KBM-7 (cell line): ENCODE measurements at regions not wholly inside any gene's neighbourhood (a gene's known extent, or its start where the extent isn't known, plus 50 kb on each side); places are given as distances from the start of the nearest gene placed in this dataset.

Source experiments
- DNase-seq: peaks from one replicate; pipeline ENCODE4 v3.0.0-alpha.2; 2015
- in situ Hi-C: fragments of 300-500 bp; cut with MboI; formaldehyde crosslinking; loops from 2 replicates; pipeline ENCODE4 v1.14.3; 2020; ENCODE audit warnings: low sequenced_read_pairs, low pct_unique_long_range_greater_than_20kb, mixed read lengths

DNA sequence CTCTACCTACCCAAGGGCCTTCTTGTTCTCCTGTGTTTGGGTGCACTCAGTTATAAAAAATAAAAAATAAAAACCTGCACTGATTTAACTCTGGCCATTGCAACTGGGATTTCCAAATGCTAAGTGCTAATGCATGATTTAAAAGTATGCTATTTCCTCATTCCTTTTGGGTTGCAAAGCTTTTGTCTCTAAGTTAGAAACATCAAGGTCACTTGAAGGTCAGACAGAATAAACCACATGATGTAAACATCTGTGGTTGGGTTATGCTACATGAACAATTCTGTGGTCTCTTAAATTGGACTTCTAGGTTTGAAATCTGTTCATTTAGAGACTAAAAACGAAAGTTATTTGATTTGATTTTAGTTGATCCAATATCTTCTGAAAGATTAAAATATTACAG is 1547.4 kb upstream of the TENM3 start:
- in situ Hi-C loops = no loop called here
- no peak for DNase-seq

DNA sequence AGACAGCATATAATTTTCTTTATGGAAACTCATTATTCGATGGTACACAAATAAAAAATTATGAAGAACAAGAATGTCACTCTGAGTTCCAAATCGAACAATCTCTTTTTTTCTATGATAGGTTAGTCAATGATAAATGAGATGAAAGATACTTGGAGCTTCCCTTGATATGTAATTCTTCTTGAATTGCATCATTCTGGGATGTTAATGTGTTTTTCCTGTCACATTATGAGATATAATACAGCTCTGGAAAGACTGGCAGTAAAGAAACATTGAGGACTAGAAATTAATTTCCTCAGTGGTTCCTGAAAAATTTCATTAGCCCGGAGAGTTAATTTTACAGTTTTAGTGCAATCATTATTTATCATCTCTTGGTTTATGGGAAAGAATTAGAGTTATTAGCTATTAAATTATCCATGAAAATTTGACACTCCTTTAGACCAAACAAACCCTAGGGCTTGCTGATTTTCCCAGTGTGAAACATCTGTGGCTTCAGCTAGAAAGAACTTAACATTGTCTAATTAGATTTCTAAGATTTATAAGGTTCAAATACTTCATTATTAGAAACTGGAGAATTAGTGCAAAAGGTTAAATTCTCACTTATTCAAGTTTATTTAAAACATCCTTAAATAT is 1546.6 kb upstream of the TENM3 start:
- in situ Hi-C loops = no loop called here
- DNase-seq = no peak

DNA sequence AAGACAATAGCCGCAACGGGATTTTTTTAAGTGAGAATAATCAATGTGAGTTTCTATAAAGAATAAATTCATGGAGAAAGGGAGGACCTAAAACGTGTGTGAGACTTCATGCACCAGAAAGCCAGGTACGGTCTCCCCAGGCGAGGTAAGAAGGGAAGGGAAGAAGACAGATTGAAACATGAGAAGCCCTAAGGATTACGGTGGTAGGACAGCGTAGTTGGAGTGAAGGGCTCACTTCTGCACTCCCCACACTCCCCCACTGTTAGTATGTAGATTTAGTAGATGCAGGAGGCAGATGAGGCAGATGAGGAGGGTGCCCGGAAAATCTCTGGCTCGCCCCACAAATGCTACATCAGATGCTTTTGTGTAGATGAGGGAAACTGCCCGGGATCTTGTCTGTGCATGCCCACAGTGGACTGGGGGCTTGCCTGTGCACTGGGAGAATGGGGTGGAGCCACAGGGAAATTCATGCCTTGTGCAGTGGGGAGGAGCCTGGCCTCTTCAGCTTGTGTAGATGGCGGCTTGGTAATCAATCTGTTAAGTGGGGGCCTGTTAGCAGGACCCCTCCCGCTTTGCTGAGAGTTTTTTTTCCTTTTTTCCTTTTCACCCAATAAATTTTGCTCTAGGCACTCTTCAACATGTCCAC is 1544.5 kb upstream of the TENM3 start:
- DNase-seq = no peak
- in situ Hi-C loops = no loop called here

DNA sequence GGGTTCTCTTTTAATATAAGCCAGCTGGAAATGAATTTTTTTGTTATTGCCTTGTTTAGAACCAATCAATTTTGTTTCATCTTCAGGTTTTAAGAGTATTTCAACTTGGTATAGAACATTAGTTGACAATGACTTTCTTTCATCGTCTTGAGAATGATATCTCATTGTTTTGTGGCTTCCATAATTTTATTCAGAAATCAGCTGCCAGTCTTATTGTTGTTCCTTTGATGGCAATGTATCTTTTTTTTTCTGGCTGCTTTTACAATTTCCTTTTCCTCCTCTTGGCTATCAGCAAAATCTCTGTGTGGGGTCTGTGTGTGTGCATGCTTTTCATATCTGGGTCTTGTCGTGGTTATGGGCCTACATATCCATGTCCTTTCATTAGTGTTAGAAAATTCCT is 1536.4 kb upstream of the TENM3 start:
- no peak for DNase-seq

DNA sequence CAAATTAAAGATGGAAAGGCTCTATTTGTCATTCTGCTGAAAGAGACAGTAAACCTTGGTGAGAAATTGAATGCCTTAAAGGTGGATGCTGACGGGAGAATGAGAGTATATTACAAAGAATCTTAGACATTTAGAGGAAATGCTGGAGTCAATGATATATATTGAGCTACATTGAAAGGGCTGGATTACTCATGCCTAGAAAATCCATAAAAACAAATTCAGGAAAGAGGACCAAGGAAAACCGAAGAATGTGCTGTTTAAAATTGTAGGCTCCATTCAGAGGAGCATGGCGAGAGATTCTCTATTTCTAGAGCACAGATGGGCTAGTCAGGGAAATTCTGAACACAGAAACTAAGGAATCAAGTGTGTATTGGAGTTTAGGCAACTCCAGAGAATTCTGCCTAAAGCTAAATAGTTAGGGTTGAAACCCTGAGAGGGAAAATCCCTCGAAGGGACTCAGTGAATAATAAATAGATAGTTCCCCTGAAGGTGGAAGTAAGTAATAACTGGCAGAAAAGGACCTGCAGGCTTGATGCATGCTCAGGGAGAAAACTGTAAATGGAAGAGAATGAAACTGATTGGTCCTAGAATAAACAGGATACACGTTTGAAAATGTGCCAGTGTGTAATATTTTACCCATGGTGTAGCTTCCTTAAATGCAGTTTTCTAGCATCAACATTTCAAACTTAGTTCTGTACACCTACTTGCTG is 1532.4 kb upstream of the TENM3 start:
- DNase-seq = no peak
- in situ Hi-C loops = no loop called here

More for the DNA sequence above, 1536.4 kb upstream of the TENM3 start:
- in situ Hi-C loops = no loop called here

DNA sequence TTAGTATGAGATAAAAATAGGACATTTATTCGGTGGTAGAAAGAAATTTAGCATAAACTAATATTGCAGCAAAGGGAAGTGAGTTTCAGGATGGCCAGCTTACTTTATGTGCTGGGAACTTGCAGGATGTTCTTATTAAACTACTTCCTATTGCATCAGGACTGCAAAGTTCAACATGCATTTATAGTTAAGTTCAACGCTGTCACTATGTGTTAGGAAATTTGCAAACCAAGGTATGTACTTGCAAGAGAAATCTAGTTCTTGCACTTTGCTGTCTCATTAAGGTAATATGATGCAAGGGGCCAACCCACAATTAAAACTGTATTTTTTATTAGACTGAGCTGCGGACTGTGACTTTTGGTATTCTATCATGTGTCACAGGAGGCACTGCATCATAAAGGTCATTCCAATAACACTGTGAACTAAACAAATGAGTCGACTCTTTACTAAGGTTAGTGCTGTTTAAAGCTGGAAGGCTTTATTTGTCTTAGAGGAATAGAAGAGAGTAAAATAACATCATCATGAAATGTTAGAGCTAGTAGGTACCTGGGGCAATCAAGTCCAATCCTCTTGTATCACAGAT is 1525.7 kb upstream of the TENM3 start:
- in situ Hi-C loops = no loop called here
- no peak for DNase-seq

DNA sequence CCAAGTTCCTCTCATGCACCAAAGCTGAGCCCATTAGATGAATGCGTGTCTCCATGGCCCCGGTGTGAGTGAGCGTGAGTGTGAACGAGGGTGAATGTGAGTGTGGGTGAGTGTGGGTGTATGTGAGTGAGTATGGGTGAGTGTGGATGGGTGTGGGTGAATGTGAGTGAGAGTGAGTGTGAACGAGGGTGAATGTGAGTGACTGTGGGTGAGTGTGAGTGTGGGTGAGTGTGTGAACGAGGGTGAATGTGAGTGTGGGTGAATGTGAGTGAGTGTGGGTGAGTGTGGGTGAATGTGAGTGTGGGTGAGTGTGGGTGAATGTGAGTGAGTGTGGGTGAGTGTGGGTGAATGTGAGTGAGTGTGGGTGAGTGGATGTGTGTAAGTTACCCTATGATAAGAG is 1521.8 kb upstream of the TENM3 start:
- in situ Hi-C loops = no loop called here

DNA sequence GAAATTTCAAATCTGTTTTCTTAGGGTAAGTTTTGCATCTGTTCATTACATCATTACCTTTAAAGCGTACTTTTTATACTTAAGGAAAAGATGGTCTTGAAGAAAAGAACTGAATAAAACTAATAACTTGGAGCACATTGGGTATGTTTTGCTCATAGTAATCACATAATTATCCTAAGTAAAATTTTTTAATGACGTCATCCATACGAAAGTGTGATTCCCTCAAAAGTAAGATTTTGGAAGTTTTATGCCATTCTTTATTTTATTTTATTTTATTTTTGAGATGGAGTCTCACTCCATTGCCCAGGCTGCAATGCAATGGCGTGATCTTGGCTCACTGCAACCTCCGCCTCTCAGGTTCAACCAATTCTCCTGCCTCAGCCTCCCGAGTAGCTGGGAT is 1516.6 kb upstream of the TENM3 start:
- in situ Hi-C loops = no loop called here
- DNase-seq = no peak

More for the DNA sequence above, 1521.8 kb upstream of the TENM3 start:
- no peak for DNase-seq

DNA sequence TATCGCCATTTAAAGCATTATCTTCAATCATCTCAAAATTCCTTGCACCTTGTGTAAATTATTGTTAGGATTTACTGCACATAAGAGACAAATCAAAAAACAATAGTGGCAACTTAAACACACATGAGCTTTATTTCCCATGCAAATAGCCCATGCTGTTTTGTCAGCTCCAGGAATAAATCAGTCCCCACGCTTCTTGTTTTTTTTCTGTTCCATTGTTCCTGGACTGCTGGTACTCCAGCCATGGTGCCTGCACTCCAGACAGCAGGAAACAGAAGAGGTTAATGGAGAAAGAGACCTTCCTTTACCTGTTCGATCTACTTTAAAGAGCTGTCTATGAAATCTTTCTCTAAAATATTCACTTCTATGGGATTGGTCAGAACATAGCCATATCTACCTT is 1515.7 kb upstream of the TENM3 start:
- in situ Hi-C loops = no loop called here
- DNase-seq = no peak

DNA sequence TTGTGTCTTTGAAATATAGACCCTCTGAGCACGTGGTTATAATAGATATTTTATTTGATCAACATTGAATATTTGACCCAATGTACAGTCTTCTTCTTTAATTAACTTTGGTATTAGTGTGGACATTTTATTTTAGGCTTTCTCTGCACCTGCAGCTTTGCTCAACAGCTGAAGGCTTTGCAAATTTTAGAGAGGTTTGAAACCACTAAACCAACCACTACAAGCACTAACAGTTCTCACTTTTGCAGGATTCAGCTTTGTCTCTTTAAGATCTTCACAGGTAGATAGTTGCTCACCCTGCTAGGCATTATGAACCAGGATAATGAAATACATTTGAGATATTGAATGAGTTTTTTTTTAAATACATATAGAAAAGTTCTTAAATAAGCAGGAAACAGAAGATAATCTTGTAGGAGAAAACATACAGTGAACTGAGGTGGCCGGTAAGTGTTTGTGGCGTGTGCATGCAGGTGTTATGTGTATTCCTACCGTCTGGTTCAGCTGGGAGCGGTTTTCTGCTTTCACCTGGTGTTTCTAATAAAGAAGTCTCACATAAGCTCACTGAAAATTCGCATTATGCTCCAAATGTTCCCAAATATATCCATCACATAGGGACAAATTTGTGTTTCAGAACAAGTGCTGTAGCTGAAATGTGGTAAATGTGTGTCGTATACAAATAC is 1508.3 kb upstream of the TENM3 start:
- no peak for DNase-seq
- in situ Hi-C loops = no loop called here

DNA sequence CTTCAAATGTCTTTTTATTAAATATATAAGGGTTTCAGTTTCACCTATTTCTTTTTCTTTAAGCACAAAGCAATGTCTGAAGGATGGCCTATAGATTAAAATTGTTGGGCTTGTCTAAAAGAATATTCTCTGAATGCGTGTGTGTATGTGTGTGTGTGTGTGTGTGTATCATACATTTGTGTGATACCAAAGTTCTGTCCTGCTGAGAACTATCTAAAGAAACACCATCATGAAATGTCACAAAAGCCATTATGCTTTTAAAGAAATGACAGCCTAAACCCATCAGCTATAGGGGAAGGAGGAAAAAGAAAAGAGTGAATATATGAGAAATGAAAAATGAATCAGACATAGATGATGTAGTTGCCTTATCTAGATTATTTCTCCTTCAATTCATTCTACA is 1501.5 kb upstream of the TENM3 start:
- in situ Hi-C loops = no loop called here
- no peak for DNase-seq

DNA sequence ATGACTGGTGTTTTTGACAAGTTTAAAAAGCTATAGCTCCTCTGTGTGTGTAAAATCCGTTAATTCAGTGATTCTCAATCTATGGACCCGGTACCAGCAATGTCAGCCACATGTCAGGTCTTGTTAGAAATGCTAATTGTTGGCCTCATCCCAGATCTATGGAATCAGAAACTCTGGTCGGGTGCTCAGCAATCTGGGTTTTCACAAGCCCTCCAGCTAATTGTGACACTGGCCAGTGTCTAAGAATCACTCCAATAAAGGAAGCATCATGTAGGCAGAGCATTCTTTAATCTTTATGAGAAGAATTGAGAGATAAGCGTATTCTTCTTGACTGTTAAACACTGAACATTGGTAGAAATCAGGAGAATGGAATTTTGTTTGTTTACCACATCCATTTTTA is 1498.2 kb upstream of the TENM3 start:
- in situ Hi-C loops = no loop called here
- no peak for DNase-seq

DNA sequence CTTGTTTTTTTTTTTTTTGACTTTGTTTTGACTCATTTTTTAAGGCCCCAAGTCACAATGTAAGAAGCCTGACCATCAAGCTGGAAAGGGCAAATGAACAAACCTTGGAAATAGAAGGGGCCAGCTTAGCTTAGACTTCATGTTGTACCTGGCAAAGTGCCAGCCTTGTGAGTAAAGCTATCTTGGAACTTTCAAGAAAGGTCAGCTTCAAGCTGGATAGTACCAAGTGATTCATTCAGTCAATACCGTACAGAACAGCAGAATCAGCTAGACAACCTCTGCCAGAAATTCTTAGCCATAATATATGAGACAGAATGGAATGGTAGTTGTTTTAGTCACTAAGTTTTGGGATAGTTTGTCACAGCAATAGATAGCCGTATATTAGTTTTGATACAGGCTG is 1492.2 kb upstream of the TENM3 start:
- in situ Hi-C loops = no loop called here
- DNase-seq = no peak

DNA sequence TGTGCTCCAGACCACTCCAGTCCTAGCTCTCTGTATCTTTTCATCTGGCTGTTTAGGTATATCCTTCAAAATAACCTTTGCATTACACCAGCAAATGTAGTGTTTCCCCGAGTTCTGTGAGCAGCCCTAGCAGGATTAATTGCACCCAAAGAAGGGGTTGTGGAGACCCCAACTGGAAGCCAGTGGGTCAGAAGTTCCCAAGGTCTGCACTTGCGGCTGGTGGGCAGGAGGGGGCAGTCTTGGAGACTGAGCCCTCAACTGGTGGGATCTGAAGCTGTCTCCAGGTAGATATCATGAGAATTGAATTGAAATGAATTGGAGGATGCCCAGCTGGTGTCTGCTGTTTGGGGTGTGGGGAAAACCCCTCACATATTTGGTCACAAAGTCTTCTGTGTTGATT is 1485.3 kb upstream of the TENM3 start:
- no peak for DNase-seq
- in situ Hi-C loops = no loop called here

DNA sequence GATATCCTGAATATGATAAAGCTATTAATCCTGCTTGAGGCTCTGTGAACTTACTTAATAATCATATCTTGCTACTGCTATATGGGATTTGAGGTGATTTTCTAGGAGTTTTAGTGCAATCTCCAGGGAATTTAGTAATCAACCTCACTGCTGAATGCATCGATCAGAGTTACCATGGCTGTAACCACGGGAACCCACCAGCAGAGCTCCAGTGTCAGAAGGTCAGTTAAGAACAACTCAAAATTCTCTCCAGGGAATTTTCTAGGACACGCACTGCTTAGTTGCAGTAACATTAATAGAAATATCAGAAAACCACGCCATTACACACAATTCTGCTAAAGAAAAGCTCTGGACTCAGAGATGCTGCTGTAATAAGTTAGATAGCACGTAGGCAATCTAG is 1477.2 kb upstream of the TENM3 start:
- in situ Hi-C loops = no loop called here
- DNase-seq = no peak

DNA sequence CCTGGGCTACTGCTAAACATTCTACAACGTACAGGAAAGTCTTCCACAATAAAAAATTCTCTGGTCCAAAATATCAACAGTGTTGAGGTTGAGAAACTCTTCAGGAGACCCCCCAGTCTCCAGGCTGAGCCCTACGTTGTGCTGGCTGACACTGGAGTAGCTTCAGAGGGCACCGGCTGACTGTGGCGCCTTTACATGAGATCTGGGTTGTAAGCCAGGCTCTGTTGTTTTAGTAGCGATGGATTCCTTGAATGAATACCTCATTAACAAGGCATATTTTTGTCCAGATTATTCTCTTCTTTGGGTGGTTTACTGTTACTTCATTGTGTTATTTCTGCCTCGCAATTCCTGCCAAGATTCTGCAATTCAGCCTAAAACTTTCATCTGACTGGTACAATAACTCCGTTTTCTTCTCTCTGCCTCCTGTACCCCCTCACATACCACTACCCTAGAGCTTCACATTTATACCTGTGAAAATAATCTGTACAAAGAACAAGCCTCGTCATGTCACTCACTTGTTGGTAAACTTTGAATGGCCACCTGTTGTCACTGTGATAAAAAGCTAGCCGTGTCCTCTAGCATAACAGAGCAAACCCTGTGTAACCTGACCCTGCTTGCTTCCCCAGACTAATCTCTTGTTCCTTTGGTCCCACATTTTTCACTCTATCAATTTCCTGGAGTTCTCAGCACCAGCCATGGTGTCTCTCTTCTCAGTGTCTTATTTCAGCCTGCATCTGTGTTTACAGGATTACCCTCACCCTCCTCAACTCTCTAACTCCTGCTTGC is 1476.1 kb upstream of the TENM3 start:
- no peak for DNase-seq
- in situ Hi-C loops = no loop called here

DNA sequence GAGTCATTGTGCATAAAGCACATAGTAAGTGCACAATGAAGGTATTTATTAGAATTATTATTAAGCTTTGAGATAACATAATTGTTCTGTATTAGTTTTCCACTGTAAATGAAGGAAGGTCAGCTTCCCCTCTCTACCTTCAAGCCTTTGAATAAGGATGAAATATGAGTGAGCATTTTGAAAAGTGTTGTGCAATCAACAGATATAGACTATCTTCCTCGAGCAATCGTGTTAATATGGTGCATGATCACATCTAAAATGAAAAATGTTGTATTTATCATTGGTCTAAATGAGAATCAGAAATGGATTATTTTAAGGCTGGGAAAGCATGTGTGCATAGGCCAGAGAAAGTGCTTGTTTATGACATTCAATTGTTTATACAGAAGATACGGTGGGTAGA is 1474.6 kb upstream of the TENM3 start:
- no peak for DNase-seq
- in situ Hi-C loops = no loop called here

DNA sequence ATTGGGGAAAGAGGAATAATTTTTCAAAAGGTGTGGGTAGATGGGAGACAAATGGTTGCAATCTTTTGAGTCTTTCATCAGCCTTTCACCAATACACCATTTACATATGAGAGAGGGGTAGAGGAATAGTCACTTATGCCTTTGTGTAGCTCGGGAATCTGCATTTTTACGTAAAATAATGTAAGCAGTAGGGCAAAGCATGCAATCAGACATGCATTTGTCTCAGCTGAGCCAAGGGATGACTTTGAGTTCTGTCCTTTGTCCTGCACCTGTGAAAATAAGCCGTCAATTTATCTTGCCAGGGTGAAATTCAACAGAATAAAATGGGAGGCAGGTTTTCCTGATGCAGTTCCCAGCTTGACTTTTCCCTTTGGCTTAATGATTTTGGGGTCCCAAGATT is 1473.4 kb upstream of the TENM3 start:
- DNase-seq = no peak
- in situ Hi-C loops = no loop called here

DNA sequence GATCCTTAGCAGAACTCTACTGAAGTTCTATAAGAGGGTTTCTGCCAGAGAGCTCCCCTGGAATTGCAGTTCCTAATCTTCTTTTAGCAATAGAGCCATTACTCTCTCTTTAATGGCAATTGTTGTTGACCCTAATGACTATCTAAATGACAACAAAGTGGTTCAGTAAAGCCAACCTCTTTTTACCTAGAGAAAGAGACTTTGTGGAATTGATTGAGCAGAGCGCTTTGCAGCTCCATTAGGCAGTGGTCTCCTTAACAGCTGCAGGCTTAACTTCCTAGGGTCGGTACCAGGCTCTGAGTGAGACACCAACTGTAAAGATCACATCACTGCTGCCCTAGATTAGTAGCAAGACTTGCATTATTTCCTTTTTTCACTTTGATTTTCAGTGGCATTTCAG is 1472.9 kb upstream of the TENM3 start:
- no peak for DNase-seq
- in situ Hi-C loops = no loop called here
